HepG2 (cell line): ENCODE measurements at regions not wholly inside any gene's neighbourhood (a gene's known extent, or its start where the extent isn't known, plus 50 kb on each side); places are given as distances from the start of the nearest gene placed in this dataset.

Source experiments
- DMAP1 ChIP-seq: IDR thresholded peaks from 2 replicates; pipeline ENCODE4 v1.6.1; 2016
- MAFK ChIP-seq, 2 experiments: IDR thresholded peaks in 1 of 2; conservative IDR thresholded peaks in 1 of 2; 2 replicates each; pipeline ENCODE4 v1.6.1; 2011; ENCODE audit warnings: improper control_type of control experiment in 2 of 2, low read length in 2 of 2
- NCOR1 ChIP-seq: fragments of 200-600 bp; sonication (generic); IDR thresholded peaks from 2 replicates; pipeline ENCODE4 v1.7.0; 2017; ENCODE audit warnings: antibody characterized with exemption, low read length, borderline replicate concordance
- REPIN1 ChIP-seq: sonication (generic); formaldehyde crosslinking; IDR thresholded peaks from 2 replicates; pipeline ENCODE4 v1.8.0; 2022; ENCODE audit warnings: missing genetic modification reagents, low read depth, mild to moderate bottlenecking, borderline replicate concordance
- RNF2 ChIP-seq: fragments of 450-650 bp; conservative IDR thresholded peaks from 2 replicates; pipeline ENCODE4 v1.6.1; 2016; ENCODE audit warnings: low read depth
- SNAPC2 ChIP-seq: sonication (generic); formaldehyde crosslinking; IDR thresholded peaks from 2 replicates; pipeline ENCODE4 v1.8.1; 2022; ENCODE audit warnings: mild to moderate bottlenecking, missing genetic modification reagents
- ZFYVE20 ChIP-seq: sonication (generic); formaldehyde crosslinking; IDR thresholded peaks from 2 replicates; pipeline ENCODE4 v1.8.0; 2023; ENCODE audit warnings: low read depth, mild to moderate bottlenecking, moderate library complexity, missing genetic modification reagents, borderline replicate concordance
- ZNF598 ChIP-seq: sonication (generic); formaldehyde crosslinking; IDR thresholded peaks from 2 replicates; pipeline ENCODE4 v1.5.1; 2020; ENCODE audit warnings: mild to moderate bottlenecking, missing genetic modification reagents, borderline replicate concordance
- ZSCAN5A ChIP-seq: sonication (generic); formaldehyde crosslinking; IDR thresholded peaks from 2 replicates; pipeline ENCODE4 v1.8.0; 2022; ENCODE audit warnings: mild to moderate bottlenecking, missing genetic modification reagents, borderline replicate concordance

GRCh38 chr13:105213512-105213911, 1322.0 kb downstream of the EFNB2 start:
- TF ChIP-seq SNAPC2 (CRISPR knock-in tag) (no peak), ZFYVE20 (CRISPR knock-in tag) (no peak), RNF2 (no peak), ZSCAN5A (CRISPR knock-in tag) (no peak), ZNF598 (no peak), DMAP1 (CRISPR knock-in tag) (no peak), NCOR1 (no peak), MAFK (conservative IDR thresholded peaks at IDR 0.05 in 1 of 2, IDR thresholded peaks at IDR 0.05 in 1 of 2; ENCODE audit: low read length in 2 of 2) (no peak), REPIN1 (CRISPR knock-in tag) (no peak)
